ENCODE measurements at regions not wholly inside any gene's neighbourhood (a gene's known extent, or its start where the extent isn't known, plus 50 kb on each side); places are given as distances from the start of the nearest gene placed in this dataset.

- TF ChIP-seq, protein P1, sequence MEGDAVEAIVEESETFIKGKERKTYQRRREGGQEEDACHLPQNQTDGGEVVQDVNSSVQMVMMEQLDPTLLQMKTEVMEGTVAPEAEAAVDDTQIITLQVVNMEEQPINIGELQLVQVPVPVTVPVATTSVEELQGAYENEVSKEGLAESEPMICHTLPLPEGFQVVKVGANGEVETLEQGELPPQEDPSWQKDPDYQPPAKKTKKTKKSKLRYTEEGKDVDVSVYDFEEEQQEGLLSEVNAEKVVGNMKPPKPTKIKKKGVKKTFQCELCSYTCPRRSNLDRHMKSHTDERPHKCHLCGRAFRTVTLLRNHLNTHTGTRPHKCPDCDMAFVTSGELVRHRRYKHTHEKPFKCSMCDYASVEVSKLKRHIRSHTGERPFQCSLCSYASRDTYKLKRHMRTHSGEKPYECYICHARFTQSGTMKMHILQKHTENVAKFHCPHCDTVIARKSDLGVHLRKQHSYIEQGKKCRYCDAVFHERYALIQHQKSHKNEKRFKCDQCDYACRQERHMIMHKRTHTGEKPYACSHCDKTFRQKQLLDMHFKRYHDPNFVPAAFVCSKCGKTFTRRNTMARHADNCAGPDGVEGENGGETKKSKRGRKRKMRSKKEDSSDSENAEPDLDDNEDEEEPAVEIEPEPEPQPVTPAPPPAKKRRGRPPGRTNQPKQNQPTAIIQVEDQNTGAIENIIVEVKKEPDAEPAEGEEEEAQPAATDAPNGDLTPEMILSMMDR (IDR thresholded peaks at IDR 0.05; ENCODE audit: low read length), result no peak
- TF ChIP-seq EZH2 (optimal IDR thresholded peaks at IDR 0.05; ENCODE audit: low read depth, low read length) (no peak), EZH2phosphoT487 (IDR thresholded peaks at IDR 0.05; ENCODE audit: low read length) (no peak)
Observed at GRCh38 chr12:68403296-68403695, 71.1 kb upstream of the MDM1 start.

Measured in MM.1S (cell line).